Dermis microvascular lymphatic vessel endothelial cell (primary cell): ENCODE measurements at regions not wholly inside any gene's neighbourhood (a gene's known extent, or its start where the extent isn't known, plus 50 kb on each side); places are given as distances from the start of the nearest gene placed in this dataset.

ENCODE experiments used
- DNase-seq, 2 donors: peaks; one replicate each; pipeline versions ENCODE4 v3.0.0 to v3.0.0-alpha.2; 2010; ENCODE audit warnings: low read depth in 2 of 2

DNA sequence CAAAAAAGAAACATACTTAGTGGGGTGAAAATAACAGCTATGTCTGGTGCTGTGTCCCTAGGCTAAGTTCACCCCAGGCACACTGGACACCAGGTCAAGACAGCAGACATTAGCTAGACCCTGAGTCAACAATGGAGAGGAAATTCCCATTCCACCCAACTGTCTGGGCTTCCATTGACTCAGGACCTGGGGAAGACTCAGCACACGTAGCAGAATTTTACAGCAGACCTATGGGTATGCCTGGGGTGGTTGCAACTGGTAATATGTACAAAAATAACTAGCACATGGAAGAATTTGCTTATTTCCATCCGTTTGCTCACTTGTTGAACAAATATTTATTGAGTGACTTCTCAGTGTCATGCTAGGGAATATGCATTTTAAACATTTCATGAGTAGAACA is 117.0 kb downstream of the GAS1 start:
- no peak for DNase-seq

GRCh38 chr9:86829496-86830046 is 117.7 kb downstream of the GAS1 start:
- DNase-seq = no peak

- DNase-seq = no peak
These were observed 118.7 kb downstream of the GAS1 start for GRCh38 chr9:86828631-86829030.

- DNase-seq = no peak
These were observed 119.4 kb downstream of the GAS1 start for GRCh38 chr9:86827893-86828292.

GRCh38 chr9:86825299-86825698 is 122.0 kb downstream of the GAS1 start:
- no peak for DNase-seq

- no peak for DNase-seq
These were observed 125.1 kb downstream of the GAS1 start for GRCh38 chr9:86822006-86822801.

DNA sequence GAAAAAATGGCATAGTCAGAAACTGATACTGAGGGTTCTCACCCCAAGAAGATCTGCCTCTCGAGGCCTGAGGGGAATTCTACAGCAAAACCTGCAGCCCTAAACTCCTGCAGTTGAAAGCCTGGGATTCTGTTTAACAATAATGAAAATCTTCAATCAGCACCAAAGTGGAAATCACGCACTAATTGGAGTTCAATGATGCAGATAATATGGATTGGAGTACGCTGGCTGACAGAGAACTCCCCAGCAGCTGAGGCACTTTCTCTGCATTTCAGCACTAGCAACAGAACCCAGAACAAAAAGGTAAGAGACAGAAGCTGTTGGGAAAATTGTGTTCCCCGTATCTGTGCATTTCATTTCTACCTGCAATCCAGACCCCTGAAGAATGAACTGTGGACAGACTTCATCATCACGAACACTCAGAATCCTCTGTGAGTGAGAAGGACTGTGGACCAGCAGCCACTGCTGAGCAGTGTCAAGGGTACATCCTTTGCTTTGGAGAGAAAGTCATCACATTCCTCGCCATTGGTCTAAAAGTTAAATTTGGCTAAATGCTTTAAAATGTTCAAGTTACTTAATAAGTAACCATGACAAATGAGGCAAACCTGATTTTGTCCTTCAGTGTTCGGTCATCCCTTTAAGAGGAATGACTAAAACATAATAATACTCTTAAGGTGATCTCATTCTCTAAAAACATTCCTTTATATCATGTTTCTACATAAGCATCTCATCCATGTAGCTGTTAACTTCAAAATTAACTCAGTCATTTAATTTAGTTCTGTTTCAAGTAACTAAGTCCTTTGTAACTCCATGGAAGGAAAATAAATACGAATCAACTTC is 126.1 kb downstream of the GAS1 start:
- no peak for DNase-seq

DNA sequence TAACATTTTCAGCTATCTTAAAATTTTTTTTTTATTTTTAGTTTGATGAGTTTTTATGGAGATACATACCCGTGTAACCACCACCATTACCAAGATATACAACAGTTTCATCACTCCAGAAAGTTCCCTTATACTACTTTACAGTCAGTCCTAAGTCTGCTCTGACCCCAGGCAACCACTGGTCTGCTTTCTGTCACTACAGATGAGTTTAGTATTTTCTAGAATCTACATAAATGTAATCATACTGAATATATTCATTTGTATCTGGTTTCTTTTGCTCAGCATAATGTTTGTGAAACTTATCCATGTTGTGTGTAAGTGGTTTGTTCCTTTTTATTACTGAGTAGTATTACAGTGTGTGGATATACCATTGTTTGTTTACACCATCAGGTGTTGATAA is 127.8 kb downstream of the GAS1 start:
- no peak for DNase-seq

- DNase-seq = no peak
These were observed 128.7 kb downstream of the GAS1 start for GRCh38 chr9:86818636-86819035.

DNA sequence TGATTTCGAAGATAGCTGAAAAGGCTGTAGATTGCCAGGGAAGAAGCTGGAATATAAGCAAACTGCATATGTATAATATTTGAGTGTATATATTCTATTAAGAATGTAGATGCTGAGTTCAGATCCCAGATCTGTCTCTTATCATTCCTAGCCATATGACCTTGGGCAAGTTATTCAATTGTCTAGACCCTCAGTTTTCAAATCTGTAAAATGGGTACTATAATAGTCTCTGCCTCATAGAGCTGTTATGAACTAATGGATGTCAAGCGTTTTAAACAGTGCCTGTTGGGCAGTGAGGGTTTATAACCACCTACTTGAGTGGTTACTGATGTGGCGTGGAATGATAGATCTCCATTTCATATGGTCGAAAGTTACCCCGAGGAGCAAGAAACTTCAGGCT is 130.4 kb downstream of the GAS1 start:
- DNase-seq = no peak

- no peak for DNase-seq
These were observed 130.9 kb downstream of the GAS1 start for GRCh38 chr9:86816366-86816765.

GRCh38 chr9:86812616-86813015 is 134.7 kb downstream of the GAS1 start:
- no peak for DNase-seq

- DNase-seq = no peak
These were observed 137.4 kb downstream of the GAS1 start for GRCh38 chr9:86809759-86810367.

DNA sequence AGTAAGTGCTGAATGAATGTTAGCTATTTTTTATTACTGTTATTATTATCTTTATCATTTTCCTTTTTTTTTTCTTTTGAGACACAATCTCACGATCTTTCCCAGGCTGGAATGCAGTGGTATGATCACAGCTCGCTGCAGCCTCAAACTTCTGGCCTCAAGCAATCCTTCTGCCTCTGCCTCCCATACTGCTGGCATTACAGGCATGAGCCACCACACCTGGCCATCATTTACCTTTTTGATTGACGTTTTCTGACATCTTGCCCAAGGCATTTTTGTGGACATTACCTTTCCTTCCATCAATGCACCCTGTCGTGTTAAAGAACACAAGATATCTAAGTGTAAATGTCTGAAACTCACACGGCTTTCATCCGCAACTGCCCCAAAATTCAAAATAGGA is 138.2 kb downstream of the GAS1 start:
- DNase-seq = no peak

- DNase-seq = no peak
These were observed 139.8 kb downstream of the GAS1 start for GRCh38 chr9:86807367-86807976.

DNA sequence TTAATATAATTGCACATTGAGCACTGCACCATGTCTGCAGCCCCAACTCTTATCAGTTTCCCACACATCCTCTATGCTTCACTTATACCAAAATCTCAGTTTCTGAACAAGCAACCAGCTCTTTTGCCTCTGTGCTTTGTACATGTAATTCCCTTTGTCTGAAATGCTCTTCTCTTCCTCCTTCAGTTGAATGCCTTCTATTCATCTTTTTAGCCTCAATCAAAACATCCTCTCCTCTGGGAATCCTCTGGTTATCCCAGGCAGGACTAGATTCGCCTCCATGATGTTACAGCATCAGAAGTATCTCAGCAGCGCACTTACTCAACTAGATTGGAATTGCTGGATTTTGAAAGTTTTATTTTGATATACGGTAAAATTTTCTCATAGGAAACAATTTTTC is 143.3 kb downstream of the GAS1 start:
- DNase-seq = no peak

GRCh38 chr9:86802900-86803673 is 144.2 kb downstream of the GAS1 start:
- DNase-seq = no peak

- no peak for DNase-seq
These were observed 146.1 kb downstream of the GAS1 start for GRCh38 chr9:86801246-86801645.

DNA sequence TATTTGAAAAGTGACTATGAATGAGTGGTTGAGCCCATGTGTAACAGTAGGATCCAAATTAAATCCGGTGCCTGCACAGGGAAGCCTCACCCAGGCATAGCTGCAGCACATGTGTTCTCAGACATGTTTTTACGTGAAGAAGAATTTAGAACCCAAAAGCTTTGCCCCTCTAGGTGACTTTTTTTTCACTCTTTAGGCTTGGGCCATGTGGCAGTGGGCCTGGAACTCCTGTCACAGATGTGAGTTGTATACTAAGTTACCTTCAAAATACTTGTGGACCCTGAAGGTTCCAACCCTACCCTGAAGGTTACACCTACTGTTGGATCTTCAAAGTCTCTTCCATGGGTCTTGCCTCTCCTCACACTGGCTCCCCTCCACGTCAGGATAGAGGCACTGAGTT is 146.6 kb downstream of the GAS1 start:
- DNase-seq = no peak

GRCh38 chr9:86798966-86799365 is 148.3 kb downstream of the GAS1 start:
- no peak for DNase-seq

DNA sequence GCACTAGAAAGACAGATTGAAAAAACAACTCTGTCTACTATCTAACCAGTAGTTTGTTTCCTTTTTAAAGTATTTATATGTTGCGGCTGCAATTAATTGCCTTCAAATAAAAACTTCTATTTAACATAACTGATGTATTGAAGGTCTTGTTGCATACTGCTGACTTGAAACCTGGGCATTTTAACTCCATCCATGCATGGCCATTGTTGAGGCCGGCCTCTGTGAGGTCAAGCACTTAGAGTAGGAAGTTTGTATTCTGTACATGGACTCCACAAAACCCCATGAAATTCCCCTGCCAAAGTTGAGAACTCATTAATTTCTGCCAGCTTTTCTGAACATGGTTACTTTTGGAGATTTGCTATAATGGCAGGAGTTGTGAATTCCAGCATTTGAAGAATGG is 150.6 kb downstream of the GAS1 start:
- DNase-seq = no peak
